GM23338 (cell line): ENCODE measurements at regions not wholly inside any gene's neighbourhood (a gene's known extent, or its start where the extent isn't known, plus 50 kb on each side); places are given as distances from the start of the nearest gene placed in this dataset.
"Not testable (repeated sequence)": the region's sequence is repeated elsewhere in the genome, so short reads cannot be mapped to it uniquely, and the experiment has no call there.

ENCODE experiments used
- ATAC-seq: fragments of 200-7000 bp; cut with Tn5 transposase; 3 replicates; pipeline ENCODE4 v1.9.1; 2020
- DNase-seq: peaks from one replicate; pipeline ENCODE4 v3.0.0-alpha.2; 2015; ENCODE audit warnings: low spot score
- H2AFZ ChIP-seq: fragments of 200-600 bp; sonication (generic); 2 replicates; pipeline ENCODE4 v1.8.0; 2016; ENCODE audit warnings: antibody characterized with exemption, mild to moderate bottlenecking, moderate library complexity
- H3F3A ChIP-seq: fragments of 200-600 bp; sonication (generic); replicated peaks from 2 replicates; pipeline ENCODE4 v1.8.0; 2017; ENCODE audit warnings: antibody characterized with exemption, mixed run types, low read depth
- H3K27ac ChIP-seq: fragments of 200-600 bp; sonication (generic); 2 replicates; pipeline ENCODE4 v1.6.1; 2016; ENCODE audit warnings: low read depth
- H3K27me3 ChIP-seq: fragments of 200-600 bp; sonication (generic); 2 replicates; pipeline ENCODE4 v1.8.0; 2016; ENCODE audit warnings: mild to moderate bottlenecking, mixed run types, moderate library complexity; ENCODE audit not compliant: insufficient read depth
- H3K36me3 ChIP-seq: fragments of 200-600 bp; sonication (generic); 2 replicates; pipeline ENCODE4 v1.8.0; 2016; ENCODE audit warnings: mild to moderate bottlenecking; ENCODE audit not compliant: insufficient read depth
- H3K4me1 ChIP-seq: fragments of 200-600 bp; sonication (generic); 2 replicates; pipeline ENCODE4 v1.8.0; 2016; ENCODE audit warnings: mild to moderate bottlenecking, moderate library complexity; ENCODE audit not compliant: insufficient read depth
- H3K4me2 ChIP-seq: fragments of 200-600 bp; sonication (generic); 2 replicates; pipeline ENCODE4 v1.7.1; 2017; ENCODE audit warnings: mixed run types
- H3K4me3 ChIP-seq: fragments of 200-600 bp; sonication (generic); 2 replicates; pipeline ENCODE4 v1.6.1; 2016; ENCODE audit warnings: mixed run types
- H3K79me2 ChIP-seq: fragments of 200-600 bp; sonication (generic); replicated peaks from 2 replicates; pipeline ENCODE4 v1.8.0; 2017; ENCODE audit warnings: mild to moderate bottlenecking; ENCODE audit not compliant: insufficient read depth
- H3K9me2 ChIP-seq: fragments of 200-600 bp; sonication (generic); 2 replicates; pipeline ENCODE4 v1.8.0; 2017; ENCODE audit not compliant: insufficient read depth
- H4K20me1 ChIP-seq: fragments of 200-600 bp; sonication (generic); replicated peaks from 2 replicates; pipeline ENCODE4 v1.8.0; 2017; ENCODE audit warnings: mild to moderate bottlenecking; ENCODE audit not compliant: insufficient read depth
- H3K27ac Mint-ChIP-seq: 2 replicates; pipeline ENCODE4 v1.8.0; 2020; ENCODE audit warnings: inconsistent platforms, mild to moderate bottlenecking, moderate library complexity, mixed read lengths
- H3K27me3 Mint-ChIP-seq: 3 replicates; pipeline ENCODE4 v1.8.0; 2022; ENCODE audit warnings: low read depth, mild to moderate bottlenecking, moderate library complexity, mixed read lengths, inconsistent platforms; ENCODE audit not compliant: insufficient read depth, poor library complexity
- H3K36me3 Mint-ChIP-seq: 3 replicates; pipeline ENCODE4 v1.8.0; 2021; ENCODE audit warnings: low read depth, mild to moderate bottlenecking, inconsistent platforms, moderate library complexity, mixed read lengths
- H3K4me1 Mint-ChIP-seq: 3 replicates; pipeline ENCODE4 v1.8.0; 2020; ENCODE audit warnings: mild to moderate bottlenecking, inconsistent platforms, mixed read lengths
- H3K4me3 Mint-ChIP-seq: 3 replicates; pipeline ENCODE4 v1.8.0; 2021; ENCODE audit warnings: moderate library complexity, mild to moderate bottlenecking, inconsistent platforms, mixed read lengths
- H3K9me3 Mint-ChIP-seq: 3 replicates; pipeline ENCODE4 v1.8.0; 2020; ENCODE audit warnings: moderate library complexity, mild to moderate bottlenecking, inconsistent platforms, mixed read lengths
- ETS1 ChIP-seq: IDR thresholded peaks from 2 replicates; pipeline ENCODE4 v1.6.1; 2016; ENCODE audit warnings: antibody characterized with exemption
- EZH2 ChIP-seq: fragments of 200-600 bp; sonication (generic); IDR thresholded peaks from one replicate; pipeline ENCODE4 v1.8.0; 2017; ENCODE audit warnings: antibody characterized with exemption, mild to moderate bottlenecking, low read depth; ENCODE audit not compliant: unreplicated experiment
- EZH2phosphoT487 ChIP-seq: fragments of 200-600 bp; sonication (generic); IDR thresholded peaks from one replicate; pipeline ENCODE4 v1.8.1; 2018; ENCODE audit warnings: antibody characterized with exemption; ENCODE audit not compliant: unreplicated experiment
- ZNF331 ChIP-seq: fragments of 250-450 bp; sonication (Bioruptor Pico); IDR thresholded peaks from 2 replicates; pipeline ENCODE4 v1.5.0; 2020; ENCODE audit warnings: low read depth, mild to moderate bottlenecking, moderate library complexity
- ZNF462 ChIP-seq: fragments of 250-450 bp; sonication (Bioruptor Pico); IDR thresholded peaks from 2 replicates; pipeline ENCODE4 v1.5.0; 2020; ENCODE audit warnings: mild to moderate bottlenecking, moderate library complexity

GRCh38 chr3:22380253-22380652, 629.2 kb upstream of the ZNF385D start:
- no peaks in the 10 kb centered on the region for H3K9me3 Mint-ChIP-seq
- H3K36me3 ChIP-seq, result no peaks in the 10 kb centered on the region
- H3K79me2 ChIP-seq, result no peaks in the 10 kb centered on the region
- H3F3A ChIP-seq, result no peaks in the 10 kb centered on the region
- TF ChIP-seq ETS1, result no peak
- no peak for TF ChIP-seq ZNF331 (CRISPR knock-in tag)
- TF ChIP-seq ZNF462, result no peak
- no peak for TF ChIP-seq EZH2
- no peak for TF ChIP-seq EZH2phosphoT487
- H3K27me3 ChIP-seq, result 0 out of 2 replicates have a peak, but pooled peaks cover 2% of the 10 kb centered on the region
- H3K4me3 ChIP-seq, result no peak overlapping the region
- no peaks in the 10 kb centered on the region for H3K36me3 Mint-ChIP-seq
- peaks cover 3% of the 10 kb centered on the region for H3K27me3 Mint-ChIP-seq
- no peaks in the 10 kb centered on the region for H3K4me1 Mint-ChIP-seq
- no peak overlapping the region for H3K27ac Mint-ChIP-seq
- no peaks in the 10 kb centered on the region for H3K4me1 ChIP-seq
- no peak overlapping the region for H2AFZ ChIP-seq
- H3K9me2 ChIP-seq, result no peaks in the 10 kb centered on the region
- H3K4me2 ChIP-seq, result no peak overlapping the region
- ATAC-seq (no peak), DNase-seq (no peak)
- H3K27ac ChIP-seq, result no peak overlapping the region
- no peaks in the 10 kb centered on the region for H4K20me1 ChIP-seq
- no peak overlapping the region for H3K4me3 Mint-ChIP-seq

- H3K9me2 ChIP-seq, H3K27me3 Mint-ChIP-seq, H3K4me3 ChIP-seq, H3K36me3 ChIP-seq, H3K4me1 Mint-ChIP-seq, H3K27ac Mint-ChIP-seq, H3K4me1 ChIP-seq, H3K36me3 Mint-ChIP-seq, ATAC-seq, H4K20me1 ChIP-seq, H3F3A ChIP-seq, H3K27me3 ChIP-seq, H3K9me3 Mint-ChIP-seq, DNase-seq, H3K27ac ChIP-seq, H3K4me2 ChIP-seq, H3K79me2 ChIP-seq: not testable (repeated sequence)
- H3K4me3 Mint-ChIP-seq, result peak overlapping the region; percentile 36; the same call in 2 of the 3 replicates
- H2AFZ ChIP-seq, result 0 out of 2 replicates have a peak overlapping the region, but pooled peaks have one; percentile 47
Measured at GRCh38 chr3:22381564-22381963, 630.6 kb upstream of the ZNF385D start.
